ENCODE measurements at regions not wholly inside any gene's neighbourhood (a gene's known extent, or its start where the extent isn't known, plus 50 kb on each side); places are given as distances from the start of the nearest gene placed in this dataset.
"Not testable (repeated sequence)": the region's sequence is repeated elsewhere in the genome, so short reads cannot be mapped to it uniquely, and the experiment has no call there.

DNA sequence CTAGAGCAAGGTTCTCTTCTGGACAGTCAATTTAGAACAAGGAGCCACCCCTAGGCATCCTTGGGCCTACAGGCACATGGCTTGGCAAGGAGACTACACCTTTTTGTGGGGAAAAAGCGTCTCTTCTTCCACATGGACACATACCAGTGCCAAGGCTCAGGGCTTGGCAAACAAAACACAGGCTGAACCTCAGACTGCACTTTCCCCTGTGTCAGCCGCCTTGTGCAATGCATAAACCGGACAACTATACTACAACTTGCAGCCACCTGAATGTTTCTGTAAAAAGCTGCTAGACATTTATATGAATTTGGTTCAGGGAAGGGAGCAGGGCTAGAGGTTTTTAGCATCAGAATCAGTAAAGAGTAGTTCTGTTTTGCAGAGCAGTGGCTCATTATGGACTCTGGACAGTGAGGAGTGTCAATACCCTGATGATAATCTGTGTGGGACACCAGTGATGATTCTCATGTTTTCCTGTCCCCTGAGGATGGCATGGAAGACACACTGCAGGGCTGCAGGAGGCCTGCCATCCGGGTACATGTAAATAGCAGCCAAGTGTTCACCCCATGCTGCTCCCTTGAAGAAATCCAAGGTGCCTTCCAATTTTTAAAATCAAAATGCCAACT lies 118.9 kb downstream of the GATA3 start:
- Histone ChIP-seq H3K27ac (no peak overlapping the region), H3K9me3 (peaks cover 1% of the 10 kb centered on the region), H3K4me3 (no peak overlapping the region), H3K27me3 (no peaks in the 10 kb centered on the region), H3K4me1 (no peaks in the 10 kb centered on the region), H3K36me3 (no peaks in the 10 kb centered on the region)
- no peak for DNase-seq
- no peak for ATAC-seq
- TF ChIP-seq, protein P1, sequence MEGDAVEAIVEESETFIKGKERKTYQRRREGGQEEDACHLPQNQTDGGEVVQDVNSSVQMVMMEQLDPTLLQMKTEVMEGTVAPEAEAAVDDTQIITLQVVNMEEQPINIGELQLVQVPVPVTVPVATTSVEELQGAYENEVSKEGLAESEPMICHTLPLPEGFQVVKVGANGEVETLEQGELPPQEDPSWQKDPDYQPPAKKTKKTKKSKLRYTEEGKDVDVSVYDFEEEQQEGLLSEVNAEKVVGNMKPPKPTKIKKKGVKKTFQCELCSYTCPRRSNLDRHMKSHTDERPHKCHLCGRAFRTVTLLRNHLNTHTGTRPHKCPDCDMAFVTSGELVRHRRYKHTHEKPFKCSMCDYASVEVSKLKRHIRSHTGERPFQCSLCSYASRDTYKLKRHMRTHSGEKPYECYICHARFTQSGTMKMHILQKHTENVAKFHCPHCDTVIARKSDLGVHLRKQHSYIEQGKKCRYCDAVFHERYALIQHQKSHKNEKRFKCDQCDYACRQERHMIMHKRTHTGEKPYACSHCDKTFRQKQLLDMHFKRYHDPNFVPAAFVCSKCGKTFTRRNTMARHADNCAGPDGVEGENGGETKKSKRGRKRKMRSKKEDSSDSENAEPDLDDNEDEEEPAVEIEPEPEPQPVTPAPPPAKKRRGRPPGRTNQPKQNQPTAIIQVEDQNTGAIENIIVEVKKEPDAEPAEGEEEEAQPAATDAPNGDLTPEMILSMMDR (IDR thresholded peaks at IDR 0.05): no peak
- intact Hi-C loops (cut with DNase I): no loop called here

DNA sequence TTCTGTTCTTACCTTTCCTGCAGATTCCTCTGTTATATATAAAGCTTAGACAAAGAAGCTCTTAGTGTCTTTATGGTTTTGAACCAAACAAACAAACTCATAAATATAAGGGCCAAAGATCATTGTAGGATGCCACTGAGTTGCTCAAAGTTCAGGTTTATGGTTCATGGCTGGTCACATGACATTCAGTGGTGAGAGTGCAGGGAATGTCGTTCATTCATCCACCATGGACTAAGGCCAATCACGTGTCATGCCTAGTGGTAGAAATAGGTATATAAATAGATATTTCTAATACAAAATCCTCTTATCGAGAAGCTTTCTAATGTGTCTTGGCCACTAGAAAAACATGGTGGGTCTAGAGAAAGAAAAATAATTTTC lies 119.4 kb downstream of the GATA3 start:
- Histone ChIP-seq H3K4me3 (no peak overlapping the region), H3K9me3 (no peaks in the 10 kb centered on the region), H3K27ac (no peak overlapping the region), H3K27me3 (no peaks in the 10 kb centered on the region), H3K4me1 (no peaks in the 10 kb centered on the region), H3K36me3 (no peaks in the 10 kb centered on the region)
- no peak for ATAC-seq
- intact Hi-C loops (cut with DNase I): no loop called here
- no peak for DNase-seq
- TF ChIP-seq, protein P1 (IDR thresholded peaks at IDR 0.05): no peak

DNA sequence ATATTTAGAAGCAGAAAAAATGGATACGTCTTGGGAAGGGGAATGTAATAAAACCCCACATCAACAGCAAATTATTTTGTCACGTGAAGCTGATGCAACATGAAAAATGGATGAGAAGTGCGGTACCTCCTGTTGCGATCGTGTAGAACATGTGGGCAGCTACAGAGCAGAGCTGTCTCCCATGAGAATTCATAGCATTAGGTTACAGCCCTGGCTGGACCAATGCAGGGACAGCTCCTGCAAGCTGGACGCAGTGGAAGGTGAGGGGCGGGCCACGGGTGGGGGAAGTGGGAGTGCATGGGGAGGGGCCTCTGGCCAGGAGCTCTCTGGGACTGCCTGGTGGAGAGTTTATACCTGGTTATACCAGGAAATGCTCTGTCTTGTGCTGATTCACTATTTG lies 120.3 kb downstream of the GATA3 start:
- no peak for ATAC-seq

DNA sequence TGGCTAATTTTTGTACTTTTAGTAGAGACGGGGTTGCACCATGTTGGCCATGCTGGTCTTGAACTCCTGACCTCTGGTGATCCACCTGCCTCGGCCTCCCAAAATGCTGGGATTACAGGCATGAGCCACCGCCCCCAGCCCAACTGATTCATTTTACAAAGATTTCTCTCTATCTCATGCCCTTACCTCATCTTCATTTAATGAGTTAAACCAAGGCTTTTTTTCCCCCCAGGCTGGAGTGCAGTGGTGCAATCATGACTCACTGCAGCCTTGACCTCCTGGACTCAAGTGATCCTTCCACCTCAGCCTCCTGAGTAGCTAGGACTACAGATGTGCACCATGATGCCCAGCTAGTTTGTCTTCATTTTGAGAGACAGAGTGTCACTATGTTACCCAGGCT lies 123.0 kb downstream of the GATA3 start:
- H3K27ac ChIP-seq; ATAC-seq; H3K36me3 ChIP-seq; DNase-seq; intact Hi-C loops (cut with DNase I); H3K27me3 ChIP-seq; H3K4me3 ChIP-seq; H3K9me3 ChIP-seq; H3K4me1 ChIP-seq: not testable (repeated sequence)

More for the DNA sequence above, 120.3 kb downstream of the GATA3 start:
- TF ChIP-seq, protein P1 (IDR thresholded peaks at IDR 0.05): no peak
- Histone ChIP-seq H3K4me1 (no peaks in the 10 kb centered on the region), H3K36me3 (no peaks in the 10 kb centered on the region), H3K27ac (no peak overlapping the region), H3K9me3 (no peaks in the 10 kb centered on the region), H3K4me3 (no peak overlapping the region), H3K27me3 (no peaks in the 10 kb centered on the region)
- no peak for DNase-seq
- intact Hi-C loops (cut with DNase I): no loop called here

DNA sequence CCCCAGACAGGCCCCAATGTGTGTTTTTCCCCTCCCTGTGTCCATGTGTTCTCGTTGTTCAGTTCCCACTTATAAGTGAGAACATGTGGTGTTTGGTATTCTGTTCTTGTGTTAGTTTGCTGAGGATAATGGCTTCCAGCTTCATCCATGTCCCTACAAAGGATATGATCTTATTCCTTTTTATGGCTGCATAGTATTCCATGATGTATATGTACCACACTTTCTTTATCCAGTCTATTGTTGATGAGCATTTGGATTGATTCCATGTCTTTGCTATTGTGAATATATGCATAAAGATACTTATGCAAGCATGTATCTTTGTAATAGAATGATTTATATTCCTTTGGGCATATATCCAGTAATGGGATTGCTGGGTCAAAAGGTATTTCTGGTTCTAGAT lies 125.3 kb downstream of the GATA3 start:
- H3K9me3 ChIP-seq; ATAC-seq; H3K4me1 ChIP-seq; DNase-seq; H3K27me3 ChIP-seq; H3K27ac ChIP-seq; H3K36me3 ChIP-seq; H3K4me3 ChIP-seq; intact Hi-C loops (cut with DNase I): not testable (repeated sequence)

DNA sequence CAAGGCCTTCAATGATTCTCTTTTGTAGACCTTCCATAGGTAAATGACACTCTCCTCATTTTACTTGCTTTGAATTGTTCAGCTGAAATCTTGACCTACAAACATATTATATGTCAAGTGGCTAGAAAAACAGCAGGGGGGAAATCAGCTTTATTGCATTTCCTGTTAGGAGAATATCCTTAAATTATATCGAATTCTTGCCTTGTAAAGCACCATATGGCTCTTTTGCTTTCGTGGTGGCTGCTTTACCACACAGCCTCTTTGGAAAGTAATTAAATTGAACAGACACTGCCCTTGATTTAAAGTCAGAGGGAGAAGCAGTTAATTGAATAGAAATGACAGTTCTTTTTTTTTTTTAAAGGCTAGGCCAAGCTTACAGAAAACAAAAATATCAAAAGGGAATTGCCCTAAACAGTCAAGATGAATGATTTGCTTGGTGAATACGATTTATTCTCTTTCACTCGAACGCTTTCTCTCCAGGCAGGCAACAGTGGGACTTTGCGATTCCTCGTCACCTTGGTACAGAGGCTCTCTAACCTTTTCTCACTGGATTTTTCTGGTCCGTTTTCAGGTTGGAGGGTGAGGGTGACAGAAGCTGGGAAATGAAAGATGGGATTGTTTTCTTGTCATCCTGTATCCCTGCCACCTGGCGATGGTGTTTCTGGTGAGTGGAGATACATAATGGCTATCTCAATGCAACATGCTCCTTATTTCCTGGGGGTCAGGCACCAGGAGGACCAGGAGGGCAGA lies 126.0 kb downstream of the GATA3 start:
- TF ChIP-seq, protein P1 (IDR thresholded peaks at IDR 0.05): no peak

More for the DNA sequence above, 126.0 kb downstream of the GATA3 start:
- intact Hi-C loops (cut with DNase I): no loop called here
- no peaks in the 10 kb centered on the region for H3K27me3 ChIP-seq
- ATAC-seq: no peak
- H3K4me1 ChIP-seq: no peaks in the 10 kb centered on the region
- H3K36me3 ChIP-seq: no peaks in the 10 kb centered on the region
- DNase-seq: no peak
- no peaks in the 10 kb centered on the region for H3K9me3 ChIP-seq
- no peak overlapping the region for H3K4me3 ChIP-seq
- H3K27ac ChIP-seq: no peak overlapping the region
